ENCODE measurements at regions not wholly inside any gene's neighbourhood (a gene's known extent, or its start where the extent isn't known, plus 50 kb on each side); places are given as distances from the start of the nearest gene placed in this dataset.
"Not testable (repeated sequence)": the region's sequence is repeated elsewhere in the genome, so short reads cannot be mapped to it uniquely, and the experiment has no call there.

DNA sequence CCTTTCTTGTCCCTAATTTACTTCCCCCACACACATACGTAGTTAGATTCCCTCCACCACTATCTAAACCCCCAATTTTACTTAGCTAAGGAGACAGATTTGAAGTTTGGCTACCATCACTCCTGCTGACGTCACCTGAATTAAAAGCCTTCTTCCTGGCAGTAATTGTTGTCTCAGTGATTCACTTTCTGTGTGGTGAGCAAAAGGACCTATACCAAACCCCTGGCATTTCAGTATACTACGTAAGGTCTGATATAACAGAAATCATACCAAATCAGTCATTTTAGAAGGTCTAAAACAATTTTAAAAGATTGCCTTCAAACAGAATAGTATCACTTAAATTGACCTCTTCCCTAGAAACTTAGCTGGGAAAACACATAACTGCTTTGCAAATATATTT is 476.3 kb downstream of the TGIF2LX start:
- not testable (repeated sequence) for TF ChIP-seq RARB (CRISPR knock-in tag; IDR thresholded peaks at IDR 0.05); ZC3H10 (CRISPR knock-in tag; IDR thresholded peaks at IDR 0.05); TCF4 (CRISPR knock-in tag; IDR thresholded peaks at IDR 0.05; ENCODE audit: borderline replicate concordance)
- TF ChIP-seq, protein P1, sequence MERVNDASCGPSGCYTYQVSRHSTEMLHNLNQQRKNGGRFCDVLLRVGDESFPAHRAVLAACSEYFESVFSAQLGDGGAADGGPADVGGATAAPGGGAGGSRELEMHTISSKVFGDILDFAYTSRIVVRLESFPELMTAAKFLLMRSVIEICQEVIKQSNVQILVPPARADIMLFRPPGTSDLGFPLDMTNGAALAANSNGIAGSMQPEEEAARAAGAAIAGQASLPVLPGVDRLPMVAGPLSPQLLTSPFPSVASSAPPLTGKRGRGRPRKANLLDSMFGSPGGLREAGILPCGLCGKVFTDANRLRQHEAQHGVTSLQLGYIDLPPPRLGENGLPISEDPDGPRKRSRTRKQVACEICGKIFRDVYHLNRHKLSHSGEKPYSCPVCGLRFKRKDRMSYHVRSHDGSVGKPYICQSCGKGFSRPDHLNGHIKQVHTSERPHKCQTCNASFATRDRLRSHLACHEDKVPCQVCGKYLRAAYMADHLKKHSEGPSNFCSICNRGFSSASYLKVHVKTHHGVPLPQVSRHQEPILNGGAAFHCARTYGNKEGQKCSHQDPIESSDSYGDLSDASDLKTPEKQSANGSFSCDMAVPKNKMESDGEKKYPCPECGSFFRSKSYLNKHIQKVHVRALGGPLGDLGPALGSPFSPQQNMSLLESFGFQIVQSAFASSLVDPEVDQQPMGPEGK (CRISPR knock-in tag; IDR thresholded peaks at IDR 0.05; ENCODE audit: borderline replicate concordance), result not testable (repeated sequence)

Data from SK-N-SH treated with all-trans-retinoic acid at 6 μM for 48 hours (cell line).